IMR-90 (cell line): ENCODE measurements at regions not wholly inside any gene's neighbourhood (a gene's known extent, or its start where the extent isn't known, plus 50 kb on each side); places are given as distances from the start of the nearest gene placed in this dataset.

ENCODE experiments used
- ATAC-seq: fragments of 200-7000 bp; cut with Tn5 transposase; 2 replicates; pipeline ENCODE4 v1.9.1; 2020; ENCODE audit warnings: low read depth, mild to moderate bottlenecking, moderate library complexity
- BruUV-seq: library from RNA; stranded (reverse); fragments of 400-500 nt; replicated peaks from 2 replicates; lab custom pipeline; 2021; lab: Mats Ljungman, UMichigan
- CTCF ChIA-PET: fragments of 300-600 bp; formaldehyde crosslinking; extraction: SDS; loops from one replicate; lab custom pipeline; 2021; ENCODE audit warnings: antibody characterized with exemption; lab: Yijun Ruan, JAX
- POLR2A ChIA-PET: fragments of 300-600 bp; sonication (Branson Sonifier 250); formaldehyde crosslinking; loops from one replicate; lab custom pipeline; 2022; ENCODE audit warnings: antibody characterized with exemption; ENCODE audit not compliant: unreplicated experiment; lab: Charles Lee
- DNase-seq: peaks from one replicate; pipeline ENCODE4 v3.0.0; 2013
- H2AFZ ChIP-seq: replicated peaks from 2 replicates; pipeline ENCODE3; 2013; ENCODE audit warnings: low read length, mild to moderate bottlenecking; ENCODE audit not compliant: poor library complexity
- H2AK5ac ChIP-seq: 2 replicates; pipeline ENCODE4 v1.6.1; 2013; ENCODE audit warnings: low read depth, low read length, inconsistent platforms
- H2AK9ac ChIP-seq: replicated peaks from 2 replicates; pipeline ENCODE3; 2013; ENCODE audit warnings: mild to moderate bottlenecking, low read depth, low read length, moderate library complexity; ENCODE audit not compliant: poor library complexity
- H2BK120ac ChIP-seq: 2 replicates; pipeline ENCODE4 v1.6.1; 2013; ENCODE audit warnings: low read depth, low read length, inconsistent platforms
- H2BK15ac ChIP-seq: 3 replicates; pipeline ENCODE4 v1.6.1; 2013; ENCODE audit warnings: low read depth, low read length, inconsistent platforms
- H2BK20ac ChIP-seq: 2 replicates; pipeline ENCODE4 v1.6.1; 2013; ENCODE audit warnings: low read depth, mild to moderate bottlenecking, inconsistent platforms, low read length, moderate library complexity
- H2BK5ac ChIP-seq: 2 replicates; pipeline ENCODE4 v1.6.1; 2013; ENCODE audit warnings: mild to moderate bottlenecking, low read depth, low read length, inconsistent platforms; ENCODE audit not compliant: poor library complexity, severe bottlenecking
- H3K14ac ChIP-seq: replicated peaks from 2 replicates; pipeline ENCODE4 v1.6.1; 2013; ENCODE audit warnings: low read depth, low read length, inconsistent platforms
- H3K18ac ChIP-seq: 2 replicates; pipeline ENCODE4 v1.6.1; 2013; ENCODE audit warnings: low read depth, low read length, control low read depth
- H3K23ac ChIP-seq: 2 replicates; pipeline ENCODE4 v1.6.1; 2013; ENCODE audit warnings: low read depth, low read length, inconsistent platforms
- H3K27ac ChIP-seq: 2 replicates; pipeline ENCODE4 v1.5.1; 2013; ENCODE audit warnings: mild to moderate bottlenecking, control low read depth, low read length; ENCODE audit not compliant: insufficient read depth
- H3K27me3 ChIP-seq: 2 replicates; pipeline ENCODE4 v1.6.1; 2013; ENCODE audit warnings: low read length; ENCODE audit not compliant: control insufficient read depth, insufficient read depth
- H3K36me3 ChIP-seq: 2 replicates; pipeline ENCODE4 v1.6.1; 2013; ENCODE audit warnings: low read length, mixed read lengths; ENCODE audit not compliant: control insufficient read depth, insufficient read depth
- H3K4ac ChIP-seq: 2 replicates; pipeline ENCODE4 v1.6.1; 2013; ENCODE audit warnings: low read depth, low read length, inconsistent platforms
- H3K4me1 ChIP-seq: 2 replicates; pipeline ENCODE4 v1.6.1; 2013; ENCODE audit warnings: low read length, mixed read lengths; ENCODE audit not compliant: control insufficient read depth, insufficient read depth
- H3K4me2 ChIP-seq: 2 replicates; pipeline ENCODE4 v1.6.1; 2013; ENCODE audit warnings: low read depth, mild to moderate bottlenecking, control low read depth, low read length, moderate library complexity
- H3K4me3 ChIP-seq: 2 replicates; pipeline ENCODE4 v1.5.1; 2013; ENCODE audit warnings: low read depth, mild to moderate bottlenecking, control low read depth, low read length, moderate library complexity; ENCODE audit not compliant: insufficient read depth
- H3K56ac ChIP-seq: 2 replicates; pipeline ENCODE4 v1.6.1; 2013; ENCODE audit warnings: low read length, inconsistent platforms; ENCODE audit not compliant: insufficient read depth; ENCODE audit errors: extremely low read depth
- H3K79me1 ChIP-seq, 2 experiments: 2 replicates each; pipeline ENCODE4 v1.6.1; 2013; ENCODE audit warnings: low read length in 2 of 2, inconsistent platforms in 1 of 2, low read depth in 1 of 2
- H3K9ac ChIP-seq: 2 replicates; pipeline ENCODE4 v1.6.1; 2013; ENCODE audit warnings: low read depth, low read length, control low read depth
- H3K9me1 ChIP-seq: 2 replicates; pipeline ENCODE4 v1.6.1; 2013; ENCODE audit warnings: low read length, inconsistent platforms; ENCODE audit not compliant: insufficient read depth
- H3K9me3 ChIP-seq: 2 replicates; pipeline ENCODE4 v1.6.1; 2013; ENCODE audit warnings: low read length; ENCODE audit not compliant: control insufficient read depth, insufficient read depth
- H4K20me1 ChIP-seq: 2 replicates; pipeline ENCODE4 v1.6.1; 2013; ENCODE audit warnings: low read length, inconsistent platforms; ENCODE audit not compliant: insufficient read depth
- H4K5ac ChIP-seq: 2 replicates; pipeline ENCODE4 v1.6.1; 2013; ENCODE audit warnings: mild to moderate bottlenecking, low read depth, low read length, control low read depth
- H4K8ac ChIP-seq, 2 experiments: 2 replicates each; pipeline ENCODE4 v1.6.1; 2013; ENCODE audit warnings: low read depth in 2 of 2, low read length in 2 of 2, control low read depth in 1 of 2, inconsistent platforms in 1 of 2
- H4K91ac ChIP-seq: 2 replicates; pipeline ENCODE4 v1.6.1; 2013; ENCODE audit warnings: low read depth, low read length, inconsistent platforms; ENCODE audit not compliant: insufficient read depth
- BHLHE40 ChIP-seq: fragments of 150-350 bp; IDR thresholded peaks from 2 replicates; pipeline ENCODE4 v1.6.1; 2016; ENCODE audit warnings: mild to moderate bottlenecking, low read depth, low read length
- CTCF ChIP-seq: conservative IDR thresholded peaks from 2 replicates; pipeline ENCODE4 v1.5.1; 2012; ENCODE audit warnings: mild to moderate bottlenecking, low read depth, low read length, improper control_type of control experiment
- MXI1 ChIP-seq: IDR thresholded peaks from 2 replicates; pipeline ENCODE4 v1.6.1; 2012; ENCODE audit warnings: low read depth, mild to moderate bottlenecking, low read length, moderate library complexity, borderline replicate concordance
- POLR2A ChIP-seq: IDR thresholded peaks from 2 replicates; pipeline ENCODE4 v1.6.1; 2012; ENCODE audit warnings: mild to moderate bottlenecking, low read depth, low read length
- RFX5 ChIP-seq: IDR thresholded peaks from 2 replicates; pipeline ENCODE4 v1.8.0; 2012; ENCODE audit warnings: low read depth, mild to moderate bottlenecking, low read length, moderate library complexity
- WGBS, 2 experiments: methylation state at CpG; one replicate each; pipeline versions ENCODE4 v1.1.5 to v1.1.7; 2013; ENCODE audit warnings: missing lambda C conversion rate in 2 of 2; ENCODE audit not compliant: insufficient read length in 1 of 2; ENCODE audit errors: extremely low coverage in 2 of 2; 5-methylcytosine and 5-hydroxymethylcytosine counted together
- dilution Hi-C: fragments of 300-500 bp; cut with HindIII; formaldehyde crosslinking; loops from one replicate; pipeline ENCODE4 v1.14.3; 2018; ENCODE audit warnings: low sequenced_read_pairs; ENCODE audit not compliant: unreplicated experiment
- in situ Hi-C: fragments of 300-500 bp; cut with MboI; formaldehyde crosslinking; loops from 3 replicates; pipeline ENCODE4 v1.14.3; 2019; ENCODE audit warnings: low sequenced_read_pairs, inconsistent platforms, mixed read lengths
- intact Hi-C: fragments of 100-400 bp; cut with micrococcal nuclease; formaldehyde crosslinking; loops from 2 replicates; pipeline ENCODE4 v1.10.0; 2022

GRCh38 chr3:154034797-154035330 is 86.3 kb upstream of the ARHGEF26 start:
- Histone ChIP-seq H3K23ac (no peak overlapping the region), H2BK120ac (no peak overlapping the region), H4K91ac (no peak overlapping the region), H3K27ac (no peak overlapping the region), H3K9me3 (no peaks in the 10 kb centered on the region), H3K18ac (no peak overlapping the region), H2BK20ac (no peak overlapping the region), H3K56ac (no peak overlapping the region), H3K9ac (no peak overlapping the region), H2AFZ (no peak overlapping the region), H3K4ac (no peak overlapping the region), H2BK15ac (no peak overlapping the region), H3K4me1 (no peaks in the 10 kb centered on the region), H3K27me3 (no peaks in the 10 kb centered on the region), H3K4me2 (no peak overlapping the region), H3K36me3 (no peaks in the 10 kb centered on the region), H3K4me3 (no peak overlapping the region), H4K5ac (no peak overlapping the region), H3K9me1 (no peaks in the 10 kb centered on the region), H3K79me1 (no peaks in the 10 kb centered on the region), H2AK5ac (no peak overlapping the region), H2BK5ac (no peak overlapping the region), H2AK9ac (no peak overlapping the region), H4K8ac (no peak overlapping the region), H3K14ac (no peak overlapping the region), H4K20me1 (no peaks in the 10 kb centered on the region)
- no peak for DNase-seq
- dilution Hi-C loops: no loop called here
- WGBS, 2 experiments: no CpG with 5 or more reads among the region's 2 CpGs
- intact Hi-C loops: no loop called here
- no peak for ATAC-seq
- POLR2A ChIA-PET: no interaction called here
- in situ Hi-C loops: no loop called here
- no TSS peak for BruUV-seq
- TF ChIP-seq POLR2A (no peak), RFX5 (no peak), MXI1 (no peak), BHLHE40 (no peak), CTCF (no peak)
- CTCF ChIA-PET: no interaction called here
